ENCODE measurements at regions not wholly inside any gene's neighbourhood (a gene's known extent, or its start where the extent isn't known, plus 50 kb on each side); places are given as distances from the start of the nearest gene placed in this dataset.

DNA sequence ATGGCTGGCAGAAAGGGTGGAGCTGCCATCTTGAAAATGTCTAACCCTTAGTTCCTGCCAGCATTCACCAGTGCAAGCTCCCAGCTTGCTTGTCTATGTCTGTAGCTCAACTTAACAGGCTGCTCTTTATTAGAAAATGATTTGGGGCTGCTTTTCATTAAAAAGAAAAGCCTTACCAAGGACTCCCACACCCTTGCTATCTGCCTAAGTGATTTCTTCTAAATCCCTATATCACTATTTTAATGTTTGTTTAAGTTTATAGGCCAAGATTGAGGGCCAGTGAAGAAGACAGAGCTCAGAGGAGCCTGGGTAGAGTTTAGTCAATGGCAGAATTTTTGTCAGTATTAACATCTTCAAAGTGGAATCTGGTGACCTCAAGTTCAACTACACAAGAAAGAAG lies 336.8 kb upstream of the CHRM3 start:
- no peak for TF ChIP-seq CTCF (IDR thresholded peaks at IDR 0.05)
- TF ChIP-seq EP300 (IDR thresholded peaks at IDR 0.05): no peak
- no peaks in the 10 kb centered on the region for H3K36me3 ChIP-seq
- intact Hi-C loops (cut with DNase I): no loop called here
- no peaks in the 10 kb centered on the region for H3K4me1 ChIP-seq
- H3K4me3 ChIP-seq: no peak overlapping the region
- no peak overlapping the region for H3K27ac ChIP-seq
- no peaks in the 10 kb centered on the region for H3K9me3 ChIP-seq
- DNase-seq: no peak
- H3K27me3 ChIP-seq: no peaks in the 10 kb centered on the region

GRCh38 chr1:239044829-239045228 lies 341.5 kb upstream of the CHRM3 start:
- DNase-seq: no peak
- H3K27me3 ChIP-seq: no peaks in the 10 kb centered on the region
- no peak overlapping the region for H3K4me3 ChIP-seq
- intact Hi-C loops (cut with DNase I): no loop called here
- WGBS, 2 donors: 78 to 88% methylated on average over 3 of the region's 3 CpGs
- H3K36me3 ChIP-seq: no peaks in the 10 kb centered on the region
- no peak for TF ChIP-seq CTCF (IDR thresholded peaks at IDR 0.05)
- TF ChIP-seq POLR2AphosphoS5 (IDR thresholded peaks at IDR 0.05): no peak
- H3K9me3 ChIP-seq: no peaks in the 10 kb centered on the region
- no peaks in the 10 kb centered on the region for H3K4me1 ChIP-seq
- no peak overlapping the region for H3K27ac ChIP-seq

DNA sequence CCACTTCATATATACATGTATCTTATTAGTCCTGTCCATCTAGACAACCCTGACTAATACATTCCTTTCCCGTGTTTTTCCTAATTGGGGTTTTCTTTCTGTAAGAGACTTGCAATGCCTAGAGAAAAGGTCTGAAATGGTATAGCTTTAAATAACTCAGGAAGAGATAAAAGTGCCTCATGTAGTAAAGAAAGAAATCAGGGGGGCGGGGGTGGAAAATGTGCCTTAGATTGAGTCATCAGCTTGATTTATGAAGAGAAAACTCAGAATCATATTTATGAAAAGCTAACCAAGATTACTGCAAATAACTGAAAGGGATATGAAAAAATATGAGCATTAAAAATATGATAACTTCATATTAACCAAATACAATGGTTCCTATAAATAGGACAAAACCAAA lies 345.8 kb upstream of the CHRM3 start:
- Histone ChIP-seq H3K4me1 (no peaks in the 10 kb centered on the region), H3K4me3 (no peak overlapping the region), H3K27me3 (no peaks in the 10 kb centered on the region), H3K9me3 (no peaks in the 10 kb centered on the region), H3K36me3 (no peaks in the 10 kb centered on the region), H3K27ac (no peak overlapping the region)
- TF ChIP-seq POLR2AphosphoS5 (IDR thresholded peaks at IDR 0.05) (no peak), CTCF (IDR thresholded peaks at IDR 0.05) (no peak), POLR2A (IDR thresholded peaks at IDR 0.05) (no peak), EP300 (IDR thresholded peaks at IDR 0.05) (no peak)
- intact Hi-C loops (cut with DNase I): no loop called here
- 90 to 92% methylated on average over 2 of the region's 2 CpGs for WGBS, 2 donors
- no peak for DNase-seq

DNA sequence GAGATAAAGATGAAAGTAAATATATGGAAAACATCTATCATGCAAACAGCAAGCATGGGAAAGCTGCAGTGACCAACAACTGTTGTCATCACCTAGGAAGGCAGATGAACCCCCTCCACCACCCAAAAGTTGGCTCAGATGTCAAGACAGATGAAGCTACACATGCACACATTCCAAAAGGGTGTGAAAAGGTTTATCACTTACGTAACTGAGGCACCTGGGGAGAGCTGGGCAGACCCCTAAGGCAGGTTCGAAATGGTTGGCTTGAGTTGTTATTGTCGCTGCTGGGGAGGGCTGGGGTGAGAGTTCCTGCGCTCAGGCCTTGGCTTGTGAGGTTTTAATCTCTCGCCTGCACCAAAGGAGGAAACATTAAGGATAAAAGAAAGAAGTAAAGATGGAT lies 355.1 kb upstream of the CHRM3 start:
- Histone ChIP-seq H3K36me3 (no peaks in the 10 kb centered on the region), H3K27me3 (no peaks in the 10 kb centered on the region), H3K27ac (no peak overlapping the region), H3K4me1 (no peaks in the 10 kb centered on the region), H3K9me3 (no peaks in the 10 kb centered on the region), H3K4me3 (no peak overlapping the region)
- WGBS, 2 donors: 87 to 93% methylated on average over 5 of the region's 5 CpGs
- no peak for TF ChIP-seq CTCF (IDR thresholded peaks at IDR 0.05)
- no peak for TF ChIP-seq POLR2A (IDR thresholded peaks at IDR 0.05)
- no peak for TF ChIP-seq POLR2AphosphoS5 (IDR thresholded peaks at IDR 0.05)
- TF ChIP-seq EP300 (IDR thresholded peaks at IDR 0.05): no peak
- no peak for DNase-seq
- intact Hi-C loops (cut with DNase I): no loop called here

GRCh38 chr1:239025997-239026694 lies 360.2 kb upstream of the CHRM3 start:
- 81 to 85% methylated on average over 7 of the region's 7 CpGs for WGBS, 2 donors
- no peaks in the 10 kb centered on the region for H3K27me3 ChIP-seq
- DNase-seq: no peak
- no peak overlapping the region for H3K4me3 ChIP-seq
- no peaks in the 10 kb centered on the region for H3K9me3 ChIP-seq
- TF ChIP-seq CTCF (IDR thresholded peaks at IDR 0.05): no peak
- TF ChIP-seq POLR2AphosphoS5 (IDR thresholded peaks at IDR 0.05): no peak
- TF ChIP-seq EP300 (IDR thresholded peaks at IDR 0.05): no peak
- no peak for TF ChIP-seq POLR2A (IDR thresholded peaks at IDR 0.05)
- intact Hi-C loops (cut with DNase I): no loop called here
- H3K36me3 ChIP-seq: no peaks in the 10 kb centered on the region
- no peak overlapping the region for H3K27ac ChIP-seq
- no peaks in the 10 kb centered on the region for H3K4me1 ChIP-seq

All from sigmoid colon (tissue), 6 donors.